HG03378 (cell line): ENCODE measurements at regions not wholly inside any gene's neighbourhood (a gene's known extent, or its start where the extent isn't known, plus 50 kb on each side); places are given as distances from the start of the nearest gene placed in this dataset.
"Not testable (repeated sequence)": the region's sequence is repeated elsewhere in the genome, so short reads cannot be mapped to it uniquely, and the experiment has no call there.

Experiments
- ATAC-seq: cut with Tn5 transposase; IDR thresholded peaks from one replicate; pipeline ENCODE4 v1.9.1; 2021; ENCODE audit warnings: mild to moderate bottlenecking, moderate library complexity; ENCODE audit not compliant: unreplicated experiment

DNA sequence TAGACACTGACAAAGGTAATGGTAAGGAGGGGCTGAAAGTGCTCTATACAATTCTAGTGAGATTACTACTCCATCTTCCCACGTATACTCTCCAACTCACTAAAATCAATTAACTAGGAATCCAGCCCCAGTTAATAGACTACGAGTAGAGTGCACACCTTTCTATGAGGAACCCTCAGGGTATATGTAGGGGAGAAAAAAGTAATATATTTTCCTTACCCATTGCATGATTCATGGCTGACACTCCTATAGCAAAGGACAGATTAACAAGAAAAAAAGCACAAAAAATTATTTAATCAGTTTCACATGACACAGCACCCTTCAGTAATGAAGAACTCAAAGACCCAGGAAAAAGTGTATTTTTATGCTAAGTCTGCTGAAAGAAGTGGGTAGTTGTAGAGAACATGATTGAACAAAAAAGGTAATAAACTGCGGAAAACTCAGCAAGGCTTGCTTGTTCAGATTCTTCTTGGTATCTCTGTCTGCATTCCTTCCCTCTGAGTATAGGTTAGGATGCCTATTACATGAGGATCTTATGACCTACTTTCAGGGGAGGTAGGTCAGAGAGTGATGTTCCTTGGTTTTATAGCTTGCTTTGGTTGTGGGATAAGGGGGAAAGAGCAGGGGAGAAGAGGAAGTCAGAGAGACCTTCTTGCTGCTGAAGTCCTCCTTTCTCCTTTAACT is 342.0 kb upstream of the DLGAP1 start:
- no peak for ATAC-seq

DNA sequence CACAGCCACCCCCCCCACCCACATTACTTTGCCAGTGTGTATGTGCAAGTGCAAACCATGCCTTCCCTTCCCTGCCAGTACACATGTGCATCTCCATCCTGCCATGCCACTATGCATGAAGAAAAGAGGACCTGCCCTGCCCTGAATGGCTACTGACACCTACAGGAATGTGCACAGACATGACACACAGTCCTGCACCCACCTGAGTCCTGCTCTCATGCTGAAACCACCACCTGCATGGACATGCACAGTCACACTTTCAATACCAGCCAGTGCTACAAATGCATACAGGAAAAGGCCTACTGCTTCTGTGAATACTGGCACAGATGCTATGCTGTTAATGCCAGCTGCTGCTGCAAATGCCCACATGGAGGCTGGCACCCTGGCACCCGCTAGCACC is 334.4 kb upstream of the DLGAP1 start:
- ATAC-seq, result no peak

DNA sequence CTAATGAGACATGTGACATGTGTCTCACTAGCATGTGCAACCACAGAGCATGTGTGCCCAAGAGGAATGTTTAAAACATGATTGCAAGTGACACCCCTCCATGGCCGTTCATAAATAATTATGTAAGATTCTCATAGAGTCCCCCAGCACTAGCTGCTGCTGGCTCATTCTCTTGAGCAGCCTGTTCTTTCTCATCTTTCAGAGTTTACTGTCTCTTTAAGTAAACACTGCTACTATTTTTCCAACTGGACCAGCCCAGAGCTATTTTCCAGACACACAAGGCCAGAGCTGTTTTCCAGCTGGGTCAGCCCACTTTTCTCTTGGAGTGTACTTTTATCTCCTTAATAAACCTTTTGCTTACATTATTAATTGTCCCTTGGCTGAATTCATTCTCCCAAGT is 326.8 kb upstream of the DLGAP1 start:
- no peak for ATAC-seq

DNA sequence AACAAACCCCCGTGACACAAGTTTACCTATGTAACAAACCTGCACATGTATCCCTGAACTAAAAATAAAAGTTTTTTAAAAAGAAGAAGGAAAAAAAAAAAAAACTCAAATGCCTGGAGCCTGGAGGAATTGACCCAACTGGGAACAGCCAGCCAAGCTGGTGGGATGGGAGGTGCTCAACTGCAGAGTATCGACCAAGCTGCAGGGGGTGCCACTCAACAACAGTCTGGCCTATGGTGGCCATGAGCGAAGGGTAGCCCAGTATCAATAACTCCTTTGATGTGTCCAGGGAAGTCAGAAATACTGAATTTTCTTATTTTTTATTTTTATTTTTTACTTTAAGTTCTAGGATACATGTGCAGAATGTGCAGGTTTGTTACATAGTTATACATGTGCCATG is 310.3 kb upstream of the DLGAP1 start:
- ATAC-seq, result no peak

DNA sequence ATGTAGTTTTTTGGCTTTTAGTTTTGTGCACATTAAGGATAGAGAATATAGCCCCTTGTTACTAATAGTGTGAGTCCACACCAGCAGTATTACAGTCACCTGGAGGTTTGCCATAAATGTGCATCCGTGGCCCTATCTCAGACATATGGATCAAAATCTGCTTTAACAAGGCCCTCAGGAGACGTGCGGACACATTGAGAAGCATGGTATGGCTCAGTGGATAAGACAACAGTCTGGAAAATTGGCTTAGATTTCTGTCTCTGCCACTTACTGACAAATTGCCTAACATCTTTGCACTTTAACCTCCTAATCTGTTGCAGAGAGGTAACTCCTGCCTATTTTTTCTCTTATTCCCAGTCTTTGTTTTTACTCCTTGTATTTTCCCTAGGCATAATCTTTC is 307.2 kb upstream of the DLGAP1 start:
- no peak for ATAC-seq

DNA sequence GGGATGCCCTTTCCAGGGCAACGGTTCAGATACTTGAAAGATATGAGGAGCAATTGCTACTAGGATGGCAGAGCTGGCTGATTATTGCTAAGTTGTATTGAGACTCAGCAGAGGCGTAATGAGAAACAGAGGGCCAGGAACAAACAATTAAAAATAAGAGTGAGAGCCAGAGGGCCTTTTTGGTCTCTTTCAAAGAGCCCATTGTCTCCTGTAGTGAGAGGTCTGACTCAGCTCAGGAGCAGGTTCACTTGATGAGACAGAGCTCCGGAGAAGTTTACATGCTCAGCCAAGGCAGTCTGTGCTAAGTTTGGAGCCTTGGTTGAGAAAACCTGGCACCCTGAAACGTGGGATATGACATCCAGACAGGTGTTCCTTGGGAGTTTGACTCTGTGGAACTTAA is 303.9 kb upstream of the DLGAP1 start:
- no peak for ATAC-seq

DNA sequence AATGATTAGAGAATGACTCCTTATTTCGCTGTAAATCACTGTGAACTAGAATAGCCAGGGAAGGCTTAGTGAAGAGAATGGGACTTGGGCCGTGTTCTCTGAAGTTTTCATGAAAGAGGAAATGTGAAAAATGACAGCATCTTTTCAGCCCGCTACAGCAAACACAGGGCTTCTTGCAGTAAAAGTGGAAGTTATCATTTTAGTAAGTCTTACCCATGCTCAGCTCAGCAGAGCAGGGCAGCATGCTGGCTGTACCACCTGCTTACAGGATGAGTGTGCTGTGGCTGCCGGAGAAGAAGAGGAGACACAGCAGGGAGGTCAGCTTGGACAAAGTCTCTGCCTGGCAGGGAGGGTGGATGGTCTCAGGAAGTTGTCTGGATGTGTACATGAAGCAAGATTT is 300.7 kb upstream of the DLGAP1 start:
- ATAC-seq, result no peak

DNA sequence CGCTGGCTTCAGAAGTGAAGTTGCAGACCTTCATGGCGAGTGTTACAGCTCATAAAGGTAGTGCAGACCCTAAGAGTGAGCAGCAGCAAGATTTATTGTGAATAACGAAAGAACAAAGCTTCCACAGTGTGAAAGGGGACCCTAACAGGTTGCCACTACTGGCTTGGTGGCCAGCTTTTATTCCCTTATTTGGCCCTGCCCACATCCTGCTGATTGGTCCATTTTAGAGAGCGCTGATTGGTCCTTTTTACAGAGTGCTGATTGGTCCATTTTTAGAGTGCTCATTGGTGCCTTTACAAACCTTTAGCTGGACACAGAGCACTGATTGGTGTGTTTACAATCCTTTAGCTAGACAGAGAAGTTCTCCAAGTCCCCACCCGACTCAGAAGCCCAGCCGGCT is 298.0 kb upstream of the DLGAP1 start:
- ATAC-seq, result not testable (repeated sequence)

- ATAC-seq, result no peak
Measured at GRCh38 chr18:4751523-4751922, 296.4 kb upstream of the DLGAP1 start.

DNA sequence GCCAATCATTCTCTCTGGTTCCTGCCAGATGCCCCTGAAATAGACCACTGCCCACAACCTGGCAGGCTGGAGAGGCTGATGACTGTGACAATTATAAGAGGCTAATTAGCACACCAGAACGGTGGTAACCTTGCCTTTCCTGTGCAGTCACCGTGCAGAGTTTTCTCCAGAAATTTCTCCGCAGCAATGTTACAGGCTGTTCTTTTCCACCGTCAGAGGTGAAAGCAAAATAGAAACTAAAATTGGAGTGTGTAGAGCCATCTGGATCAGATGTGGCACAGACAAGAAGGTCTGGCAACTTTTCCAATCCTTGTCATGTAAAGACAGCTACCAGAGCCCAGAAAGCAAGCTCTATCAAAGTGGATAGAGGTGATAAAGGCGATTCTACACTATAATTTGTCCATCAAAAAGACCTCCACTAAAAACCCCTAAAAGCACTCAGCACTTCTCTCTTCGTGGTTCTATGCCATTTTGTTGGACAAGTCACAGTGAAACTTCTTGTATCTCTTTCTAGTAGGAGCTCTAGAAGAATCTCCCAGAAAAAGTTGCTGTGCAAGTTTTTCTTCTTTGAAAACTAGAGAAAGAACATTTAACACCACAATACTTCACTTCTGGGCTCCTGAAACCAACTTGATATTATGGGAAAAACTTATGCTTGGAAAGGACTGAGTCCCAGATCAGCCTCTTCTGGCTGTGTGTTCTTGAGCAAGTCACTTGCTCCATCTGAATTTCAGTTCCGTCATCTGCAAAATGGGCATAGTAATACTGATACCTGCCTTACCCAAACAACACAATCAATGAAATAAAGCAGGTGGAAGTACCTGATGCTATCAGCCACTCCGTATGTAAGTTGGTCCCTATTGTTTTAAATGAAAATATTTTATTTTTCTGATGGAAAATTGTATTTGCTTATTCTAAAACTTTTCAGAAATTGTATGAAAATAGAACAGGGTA is 295.6 kb upstream of the DLGAP1 start:
- no peak for ATAC-seq

DNA sequence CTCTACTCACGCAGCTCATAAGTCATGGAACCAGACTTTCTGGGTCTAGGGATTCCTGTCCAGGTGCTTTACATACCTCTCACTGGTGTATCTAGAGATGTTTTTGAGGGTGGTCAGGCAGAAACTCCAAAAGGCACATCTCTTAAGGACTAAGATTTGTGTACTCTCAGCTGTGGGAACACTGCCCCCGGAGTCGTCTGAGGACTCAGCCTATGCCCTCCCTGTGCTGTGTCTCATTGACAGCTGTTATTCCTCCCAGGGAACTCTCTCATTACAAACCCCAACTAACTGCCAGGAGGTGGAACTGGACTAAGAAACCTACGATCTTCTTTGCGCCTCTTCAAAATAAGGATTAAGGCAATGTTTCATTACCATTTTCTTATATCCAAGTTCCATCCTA is 293.9 kb upstream of the DLGAP1 start:
- no peak for ATAC-seq

- no peak for ATAC-seq
Measured at GRCh38 chr18:4734903-4735302, 279.8 kb upstream of the DLGAP1 start.

DNA sequence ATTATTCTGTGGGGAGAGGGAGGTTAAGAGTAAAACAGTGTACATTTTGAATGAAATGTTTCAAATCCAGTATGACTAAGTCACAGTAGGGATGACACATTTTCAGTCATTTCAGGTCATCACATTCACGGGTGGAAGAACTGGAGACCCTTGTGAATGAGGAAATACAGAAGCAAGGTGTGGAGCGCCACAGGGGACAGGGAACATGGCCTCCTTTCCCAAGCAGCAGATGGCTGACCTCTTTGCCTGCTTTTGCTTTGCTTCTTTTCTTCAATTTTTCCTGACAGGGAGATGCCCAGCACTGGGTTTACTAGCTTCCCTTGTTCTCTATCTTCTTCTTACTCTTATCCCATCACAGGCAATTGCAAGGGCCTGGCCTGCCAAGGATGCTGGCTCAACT is 278.9 kb upstream of the DLGAP1 start:
- ATAC-seq, result no peak

GRCh38 chr18:4721545-4721944 is 266.4 kb upstream of the DLGAP1 start:
- no peak for ATAC-seq

- no peak for ATAC-seq
Measured at GRCh38 chr18:4720518-4720917, 265.4 kb upstream of the DLGAP1 start.

DNA sequence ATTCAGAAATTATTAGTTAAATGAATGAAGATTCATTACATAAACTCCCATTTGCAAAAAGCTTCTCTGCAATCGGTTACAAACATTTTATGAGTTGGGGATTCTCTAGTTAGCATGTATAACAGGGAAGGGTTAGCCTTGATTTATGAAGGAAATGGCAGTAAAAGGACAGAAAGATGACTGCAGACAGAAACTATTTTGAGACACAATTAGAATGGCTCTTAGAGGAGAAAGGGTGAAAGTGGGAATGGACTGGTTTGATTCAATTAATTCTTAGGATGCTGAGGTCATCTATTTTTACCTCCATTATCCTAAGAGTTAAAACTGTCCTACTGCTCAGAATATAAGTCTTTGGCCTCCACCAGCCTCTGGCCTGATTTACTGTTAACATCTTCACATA is 250.8 kb upstream of the DLGAP1 start:
- ATAC-seq, result no peak

GRCh38 chr18:4704781-4705180 is 249.7 kb upstream of the DLGAP1 start:
- no peak for ATAC-seq

GRCh38 chr18:4691836-4692235 is 236.7 kb upstream of the DLGAP1 start:
- no peak for ATAC-seq

GRCh38 chr18:4678685-4679084 is 223.6 kb upstream of the DLGAP1 start:
- not testable (repeated sequence) for ATAC-seq

GRCh38 chr18:4677006-4677405 is 221.9 kb upstream of the DLGAP1 start:
- no peak for ATAC-seq

DNA sequence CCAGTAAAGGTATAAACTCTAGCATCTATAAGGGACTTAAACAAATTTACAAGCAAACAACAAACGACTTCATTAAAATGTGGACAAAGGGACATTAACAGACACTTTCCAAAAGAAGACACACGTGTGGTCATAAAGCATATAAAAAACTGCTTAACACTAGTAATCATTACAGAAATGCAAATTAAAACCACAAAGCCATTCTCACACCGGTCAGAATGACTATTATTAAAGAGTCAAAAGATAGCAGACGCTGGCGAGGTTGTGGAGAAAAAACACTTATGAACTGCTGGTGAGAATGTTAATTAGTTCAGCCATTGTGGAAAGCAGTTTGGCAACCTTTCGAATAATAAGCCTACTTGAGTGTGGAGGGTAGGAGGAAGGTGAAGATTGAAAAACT is 217.1 kb upstream of the DLGAP1 start:
- ATAC-seq, result no peak

- ATAC-seq, result no peak
Measured at GRCh38 chr18:4658804-4659203, 203.7 kb upstream of the DLGAP1 start.
